GM21723 (cell line): ENCODE measurements at regions not wholly inside any gene's neighbourhood (a gene's known extent, or its start where the extent isn't known, plus 50 kb on each side); places are given as distances from the start of the nearest gene placed in this dataset.
"Not testable (repeated sequence)": the region's sequence is repeated elsewhere in the genome, so short reads cannot be mapped to it uniquely, and the experiment has no call there.

Experiments used
- ATAC-seq: cut with Tn5 transposase; IDR thresholded peaks from one replicate; pipeline ENCODE4 v1.9.1; 2021; ENCODE audit warnings: mild to moderate bottlenecking, moderate library complexity; ENCODE audit not compliant: unreplicated experiment

DNA sequence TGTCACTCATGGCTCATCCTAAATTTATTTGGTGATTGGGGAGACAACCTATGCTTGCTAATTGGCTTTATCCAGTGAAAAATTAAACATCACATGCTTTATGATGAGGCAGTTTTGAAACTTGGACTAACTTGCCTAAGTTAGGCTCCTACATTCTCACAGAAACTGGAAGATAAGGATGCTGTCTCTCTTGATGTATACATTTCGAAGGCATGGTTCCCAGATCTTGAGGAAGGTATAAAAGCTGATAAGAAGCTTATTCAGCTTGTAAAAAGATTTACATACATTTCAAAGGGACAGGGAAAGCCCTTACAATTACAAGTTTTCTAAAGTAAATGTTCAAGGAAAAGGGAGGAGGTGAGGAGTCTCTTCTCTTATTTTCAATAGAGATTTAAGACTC lies 561.7 kb downstream of the IPMK start:
- no peak for ATAC-seq

DNA sequence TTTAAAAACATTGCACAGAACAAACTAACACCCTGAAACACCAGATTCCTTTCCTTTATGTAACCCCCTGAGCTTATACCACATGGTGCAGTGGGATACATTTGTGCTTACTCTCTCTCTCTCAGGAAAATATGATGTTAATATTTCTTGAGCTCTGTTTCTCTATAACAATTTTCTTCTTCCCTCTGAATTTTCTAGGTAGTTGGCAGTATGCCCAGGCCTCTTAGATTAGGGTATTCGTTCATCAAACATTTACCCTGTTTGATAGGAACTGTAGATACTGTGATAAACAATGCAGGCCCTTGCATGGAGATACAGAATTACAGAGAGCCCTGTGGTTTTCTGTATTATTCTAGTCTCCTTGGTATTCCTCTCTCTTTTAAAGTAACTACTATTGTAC lies 567.8 kb downstream of the IPMK start:
- no peak for ATAC-seq

DNA sequence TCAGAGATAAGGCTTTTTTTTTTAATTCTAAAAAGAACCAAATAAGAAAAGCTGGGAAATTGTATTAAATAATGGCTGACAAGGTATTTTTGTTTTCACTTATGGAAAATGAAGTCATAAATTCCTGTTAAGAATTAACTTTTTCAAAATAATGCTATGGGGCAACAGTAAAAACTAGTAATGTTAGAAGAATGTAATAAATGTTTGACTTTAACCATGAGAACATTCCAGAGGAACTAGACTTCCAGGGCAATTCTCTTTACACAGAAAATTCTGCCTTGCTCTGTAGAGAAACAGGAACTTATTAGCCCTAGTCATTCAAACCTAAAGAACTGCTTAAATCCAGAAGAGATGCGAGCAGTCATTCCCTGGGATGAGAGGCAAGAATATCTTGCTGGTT lies 571.1 kb downstream of the IPMK start:
- ATAC-seq = no peak

DNA sequence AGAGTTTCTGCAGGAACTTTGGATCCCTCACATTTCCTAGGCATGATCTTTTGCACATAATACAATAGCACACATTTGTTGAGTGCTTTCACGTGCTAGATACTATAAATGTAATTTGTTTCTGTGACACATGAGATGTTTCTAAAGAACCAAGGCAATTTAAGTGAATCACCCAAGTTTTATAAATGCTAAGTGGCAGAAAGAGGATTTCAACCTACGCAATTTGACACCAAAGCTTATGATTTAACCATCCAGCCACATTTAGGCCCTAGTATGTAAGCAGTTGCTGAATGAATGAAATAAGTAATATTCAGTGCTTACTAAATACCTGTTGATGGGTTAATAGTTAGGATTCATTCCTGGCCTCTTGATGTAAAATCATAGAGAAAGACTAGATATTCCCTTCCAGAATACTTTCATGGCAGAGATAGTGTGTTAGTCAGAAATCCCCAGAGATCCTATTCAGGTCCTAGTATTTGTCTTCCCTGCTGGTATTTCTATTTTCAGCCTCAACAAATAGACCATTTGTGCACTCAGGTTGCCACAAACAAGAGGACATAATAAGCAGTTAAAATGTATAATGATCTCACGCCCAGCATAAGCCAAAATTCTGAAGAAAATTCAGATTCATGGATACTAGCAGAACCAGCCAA lies 572.6 kb downstream of the IPMK start:
- ATAC-seq = no peak

DNA sequence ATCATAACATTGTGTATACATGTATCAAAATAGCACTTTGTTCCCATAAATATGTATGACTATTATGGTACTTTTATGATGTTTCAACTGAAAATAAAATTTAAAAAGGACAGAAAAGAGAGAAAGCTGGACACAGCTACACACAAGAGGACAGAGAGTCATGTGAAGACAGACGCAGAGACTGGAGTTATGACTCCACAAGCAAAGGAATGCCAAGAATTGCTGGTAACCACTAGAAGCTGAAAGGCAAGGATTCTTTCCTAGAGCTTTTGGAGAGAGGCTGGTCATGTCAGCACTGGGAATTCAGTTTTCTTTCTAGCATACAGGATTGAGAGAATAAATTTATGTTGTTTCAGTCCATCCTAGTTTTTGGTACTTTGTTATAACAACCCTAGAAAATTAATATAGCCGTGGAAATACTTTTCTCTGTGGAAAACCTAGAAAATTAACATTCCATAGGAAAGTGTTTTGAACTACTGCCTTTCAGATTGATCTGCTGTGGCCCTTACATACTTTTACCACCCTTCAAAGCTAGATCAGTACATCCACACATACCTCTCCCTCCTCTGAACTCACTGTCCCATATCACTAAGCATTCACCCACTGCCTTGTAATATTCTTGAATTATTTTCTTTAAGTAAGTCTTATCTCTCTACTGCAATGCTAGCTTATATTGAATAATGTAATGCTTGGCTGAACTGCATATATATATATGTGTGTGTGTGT lies 575.3 kb downstream of the IPMK start:
- no peak for ATAC-seq

DNA sequence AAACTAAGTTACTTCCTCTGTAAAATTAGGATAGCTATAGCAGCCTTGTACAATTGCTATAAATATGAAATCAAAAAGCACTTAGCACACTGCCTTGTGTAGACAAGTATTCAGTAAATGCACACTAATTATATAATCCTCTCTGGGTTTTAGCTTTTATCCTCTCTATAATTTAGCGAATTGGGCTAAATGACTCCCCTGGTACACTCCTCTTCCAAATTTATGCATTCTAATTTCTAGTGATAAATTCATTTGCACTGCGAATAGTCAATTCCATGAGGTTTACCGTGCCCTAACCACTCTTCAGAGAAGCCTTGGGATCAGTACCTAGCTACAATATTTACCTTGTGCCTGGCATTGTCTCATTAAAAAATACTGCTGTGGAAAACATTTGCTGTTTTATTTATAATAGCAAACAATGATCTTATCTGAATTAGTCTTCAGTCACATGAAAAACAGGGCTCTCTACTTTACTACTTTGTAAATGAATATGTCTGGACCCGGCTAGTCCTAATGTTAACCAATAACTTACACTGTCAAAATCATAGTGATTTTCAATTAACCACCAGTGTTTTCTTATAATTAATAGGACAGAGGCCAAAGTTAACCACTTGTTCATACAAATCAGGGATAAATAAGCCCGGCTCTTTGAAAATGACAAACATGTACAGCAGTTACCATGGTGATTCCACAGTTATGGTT lies 577.9 kb downstream of the IPMK start:
- no peak for ATAC-seq

- ATAC-seq = no peak
These were observed 587.8 kb downstream of the IPMK start for GRCh38 chr10:57679916-57680315.

GRCh38 chr10:57675125-57675524 lies 592.6 kb downstream of the IPMK start:
- no peak for ATAC-seq

- no peak for ATAC-seq
These were observed 594.2 kb downstream of the IPMK start for GRCh38 chr10:57673446-57673960.

- ATAC-seq = no peak
These were observed 602.9 kb downstream of the IPMK start for GRCh38 chr10:57664815-57665214.

DNA sequence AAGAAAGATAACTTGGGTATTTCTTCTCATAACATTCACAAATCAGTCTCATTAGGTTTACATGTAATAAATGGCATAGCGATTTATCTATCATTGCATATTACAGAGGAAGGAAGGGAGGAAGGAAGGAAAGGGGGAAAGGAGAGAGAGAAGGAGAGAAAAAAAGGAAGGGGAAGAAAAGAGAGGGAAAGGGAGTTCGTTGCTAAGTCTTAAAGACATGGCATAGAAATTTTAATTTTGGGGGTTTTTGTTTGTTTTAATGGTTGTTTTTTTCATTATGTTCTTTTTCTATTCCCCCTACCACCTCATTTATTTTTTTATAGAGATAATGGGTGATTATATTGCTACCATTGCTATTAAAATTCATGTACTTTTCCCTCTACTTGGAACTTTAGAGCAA lies 604.3 kb downstream of the IPMK start:
- ATAC-seq = no peak

GRCh38 chr10:57661206-57661605 lies 606.5 kb downstream of the IPMK start:
- no peak for ATAC-seq

GRCh38 chr10:57657164-57657765 lies 610.4 kb downstream of the IPMK start:
- peak; percentile 99 for ATAC-seq

DNA sequence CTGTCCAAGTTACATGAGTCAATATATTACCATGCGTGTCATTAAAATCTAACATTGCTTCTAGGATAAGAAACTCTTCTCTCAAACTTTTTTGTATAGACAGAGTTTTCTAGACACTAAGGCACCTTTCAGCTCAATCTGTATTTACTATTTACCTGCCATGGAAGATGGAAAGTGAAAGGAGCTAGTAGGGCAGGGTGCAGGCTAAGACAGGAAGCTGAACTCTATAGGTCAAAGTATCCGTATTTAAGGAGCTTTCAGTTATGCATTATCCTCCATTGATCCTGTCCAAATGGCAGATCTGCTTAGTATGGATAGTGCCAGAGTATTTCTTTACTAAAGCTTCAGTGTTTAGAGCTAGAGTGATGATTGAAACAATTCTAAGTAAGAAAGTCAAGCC lies 612.8 kb downstream of the IPMK start:
- no peak for ATAC-seq

GRCh38 chr10:57645108-57645507 lies 622.6 kb downstream of the IPMK start:
- ATAC-seq = not testable (repeated sequence)

- ATAC-seq = no peak
These were observed 629.3 kb downstream of the IPMK start for GRCh38 chr10:57638411-57638810.

- ATAC-seq = no peak
These were observed 639.0 kb downstream of the IPMK start for GRCh38 chr10:57628592-57629284.

- ATAC-seq = no peak
These were observed 640.0 kb downstream of the IPMK start for GRCh38 chr10:57627642-57628178.

DNA sequence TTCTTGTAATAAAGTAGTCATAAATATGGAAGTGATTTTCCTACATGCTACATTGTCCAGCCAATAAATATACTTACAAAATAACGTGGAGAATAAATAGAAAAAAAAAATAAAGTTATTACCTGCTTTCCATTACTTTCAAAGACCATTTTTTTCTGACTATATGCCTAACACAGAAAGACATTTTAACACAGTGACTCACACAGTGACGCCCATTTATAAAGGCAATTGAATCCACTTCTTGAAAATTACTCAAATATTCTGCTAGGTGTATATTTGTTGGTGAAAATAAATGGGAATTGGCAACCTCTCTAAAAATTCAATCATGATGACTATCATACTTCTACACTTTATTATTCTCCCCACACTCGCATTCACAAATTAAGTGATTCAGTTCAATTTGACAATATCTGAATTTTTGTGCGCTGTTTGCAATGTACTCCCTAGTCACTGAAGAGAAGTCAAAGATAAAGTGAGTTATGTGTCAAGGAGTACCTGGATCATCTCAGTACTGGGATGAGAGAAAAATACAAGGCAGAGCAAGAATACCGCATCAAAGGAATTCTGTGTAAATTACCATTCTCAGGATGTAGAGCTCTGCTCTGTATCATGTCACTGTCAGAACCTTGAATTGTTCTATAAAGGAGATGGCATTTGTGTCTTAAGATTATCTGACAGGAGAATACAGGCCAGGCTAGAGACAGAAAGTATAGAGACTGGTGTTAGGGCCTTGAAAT lies 642.7 kb downstream of the IPMK start:
- ATAC-seq = no peak

GRCh38 chr10:57624066-57624465 lies 643.6 kb downstream of the IPMK start:
- no peak for ATAC-seq
